Heart right ventricle (tissue), 16 donors: ENCODE measurements at regions not wholly inside any gene's neighbourhood (a gene's known extent, or its start where the extent isn't known, plus 50 kb on each side); places are given as distances from the start of the nearest gene placed in this dataset.

Experiments used
- ATAC-seq, 8 donors: fragments of 200-7000 bp; cut with Tn5 transposase; one replicate each; pipeline ENCODE4 v1.9.1; 2020; ENCODE audit warnings: mild to moderate bottlenecking in 8 of 8, moderate library complexity in 8 of 8, moderate number of reproducible peaks in 1 of 8
- DNase-seq, 2 donors: peaks; one replicate each; pipeline ENCODE4 v3.0.0-alpha.2; 2020
- H3K27ac ChIP-seq, 10 donors: fragments of 200-600 bp; sonication (generic) in 2 of 10; one replicate each; pipeline versions ENCODE4 v1.5.0 to v1.8.0; 2020 to 2022; ENCODE audit warnings: mild to moderate bottlenecking in 3 of 10
- H3K27me3 ChIP-seq, 7 donors: fragments of 200-600 bp; one replicate each; pipeline ENCODE4 v1.8.0; 2021 to 2022; ENCODE audit warnings: mild to moderate bottlenecking in 2 of 7
- H3K36me3 ChIP-seq, 9 donors: fragments of 200-600 bp; sonication (generic) in 1 of 9; one replicate each; pipeline versions ENCODE4 v1.5.0 to v1.8.0; 2020 to 2022; ENCODE audit warnings: mild to moderate bottlenecking in 2 of 9
- H3K4me1 ChIP-seq, 9 donors: fragments of 200-600 bp; sonication (generic) in 1 of 9; one replicate each; pipeline versions ENCODE4 v1.5.0 to v1.8.0; 2020 to 2022; ENCODE audit warnings: mild to moderate bottlenecking in 4 of 9
- H3K4me3 ChIP-seq, 10 donors: fragments of 200-600 bp; sonication (generic) in 2 of 10; one replicate each; pipeline versions ENCODE4 v1.5.0 to v1.8.0; 2020 to 2022; ENCODE audit warnings: mild to moderate bottlenecking in 7 of 10, moderate library complexity in 2 of 10
- H3K9me3 ChIP-seq, 11 donors: fragments of 200-600 bp in 10 of 11; sonication (generic) in 2 of 11; one replicate each; pipeline versions ENCODE4 v1.5.0 to v1.8.0; 2013 to 2022; ENCODE audit warnings: mild to moderate bottlenecking in 2 of 11, control low read depth in 1 of 11, moderate library complexity in 1 of 11
- CTCF ChIP-seq, 9 donors: fragments of 200-600 bp; sonication (generic) in 2 of 9; IDR thresholded peaks; one replicate each; pipeline versions ENCODE4 v1.5.0 to v1.8.0; 2021 to 2022; ENCODE audit warnings: antibody characterized with exemption in 9 of 9, mild to moderate bottlenecking in 5 of 9, moderate library complexity in 1 of 9
- WGBS, 2 donors: extraction: QIAGEN DNeasy Blood & Tissue Kit; methylation state at CpG; one replicate each; pipeline ENCODE4 v1.1.7; 2013; ENCODE audit warnings: inconsistent platforms in 1 of 2; 5-methylcytosine and 5-hydroxymethylcytosine counted together
- intact Hi-C, 10 donors: fragments of 100-400 bp; cut with DNase I; formaldehyde crosslinking; loops; one replicate each; pipeline versions ENCODE4 v1.11.1 to v1.14.2; 2022
- donor health status: Arrhythmogenic right ventricular cardiomyopathy.
- donor health status: ischemic (EF 13 %, LVEDD 7.1; RV severe dilation, severe dysfunction).
- donor health status: healthy with polysubstance abuse.
- donor health status: DM: no; HTN: yes; CAD: no.
- donor health status: DM: no; HTN: no; CAD: no.
- donor health status: ischemic (EF 25% LVEDD 6.9; RV normal size, moderate dysfunction).
- donor health status: ischemic (EF 25% LVEDD 5.7; RV mildly dilated, moderate dysfunction).
- donor health status: healthy.
- donor health status: DM: yes; HTN: yes; CAD: no.
- donor health status: Ischemic cardiomyopathy.
- donor health status: ischemic (EF 35%, LVEDD 5.7; RV mildly dilated, moderate dysfunction).
- donor health status: nonischemic (EF 11% LVEDD 7.7; RV severe dilation, severe dysfunction).
- donor health status: DM: yes; HTN: yes; CAD: no.
- donor health status: PGD.
- donor health status: ischemic (EF 29% LVEDD 5.4; RV normal size, mild dysfunction).
- donor health status: nonischemic (EF 23%, LVEDD 6.1; RV moderate dilation, normal function).

GRCh38 chr4:64829749-64830148 lies 420.5 kb upstream of the TECRL start:
- Histone ChIP-seq H3K4me1 (no peaks in the 10 kb centered on the region), H3K27ac (no peak overlapping the region)
- intact Hi-C loops = no loop called here

GRCh38 chr4:64824591-64824990 lies 415.3 kb upstream of the TECRL start:
- no peak for ATAC-seq
- Histone ChIP-seq H3K27me3 (no peaks in the 10 kb centered on the region), H3K4me3 (no peak overlapping the region), H3K9me3 (no peaks in the 10 kb centered on the region), H3K27ac (no peak overlapping the region), H3K36me3 (no peaks in the 10 kb centered on the region), H3K4me1 (no peaks in the 10 kb centered on the region)
- 46 to 48% methylated on average over 1 of the region's 1 CpG for WGBS, 2 donors
- no peak for DNase-seq
- no peak for TF ChIP-seq CTCF (IDR thresholded peaks at IDR 0.05)
- intact Hi-C loops = no loop called here

More at GRCh38 chr4:64829749-64830148, 420.5 kb upstream of the TECRL start:
- no peak for DNase-seq
- no peaks in the 10 kb centered on the region for H3K27me3 ChIP-seq
- H3K9me3 ChIP-seq = peaks cover 0 to 6% (median 0%) of the 10 kb centered on the region in 11 donors
- ATAC-seq = no peak
- H3K4me3 ChIP-seq = no peak overlapping the region
- H3K36me3 ChIP-seq = no peaks in the 10 kb centered on the region
- TF ChIP-seq CTCF (IDR thresholded peaks at IDR 0.05) = no peak

- Histone ChIP-seq H3K27ac (no peak overlapping the region), H3K36me3 (no peaks in the 10 kb centered on the region), H3K27me3 (no peaks in the 10 kb centered on the region), H3K9me3 (peaks cover 0 to 4% (median 0%) of the 10 kb centered on the region in 11 donors), H3K4me1 (no peaks in the 10 kb centered on the region), H3K4me3 (no peak overlapping the region)
- intact Hi-C loops = no loop called here
- ATAC-seq = no peak
- no peak for TF ChIP-seq CTCF (IDR thresholded peaks at IDR 0.05)
- DNase-seq = no peak
Measured at GRCh38 chr4:64822405-64822804, 413.2 kb upstream of the TECRL start.

GRCh38 chr4:64821219-64821976 lies 412.1 kb upstream of the TECRL start:
- TF ChIP-seq CTCF (IDR thresholded peaks at IDR 0.05) = no peak
- 59 to 63% methylated on average over 6 of the region's 6 CpGs for WGBS, 2 donors

More at GRCh38 chr4:64821219-64821976, 412.1 kb upstream of the TECRL start:
- H3K4me1 ChIP-seq = no peaks in the 10 kb centered on the region
- no peaks in the 10 kb centered on the region for H3K27me3 ChIP-seq
- ATAC-seq (no peak), DNase-seq (no peak)
- H3K9me3 ChIP-seq = peaks cover 0 to 4% (median 0%) of the 10 kb centered on the region in 11 donors
- intact Hi-C loops = no loop called here
- no peak overlapping the region for H3K4me3 ChIP-seq
- no peaks in the 10 kb centered on the region for H3K36me3 ChIP-seq
- H3K27ac ChIP-seq = no peak overlapping the region
